HL-60 (cell line): ENCODE measurements at regions not wholly inside any gene's neighbourhood (a gene's known extent, or its start where the extent isn't known, plus 50 kb on each side); places are given as distances from the start of the nearest gene placed in this dataset.
"Not testable (repeated sequence)": the region's sequence is repeated elsewhere in the genome, so short reads cannot be mapped to it uniquely, and the experiment has no call there.

Source experiments
- CTCF ChIP-seq: IDR thresholded peaks from one replicate; pipeline ENCODE4 v1.5.1; 2011; ENCODE audit warnings: low read length, control low read depth, inconsistent platforms; ENCODE audit not compliant: insufficient read depth
- GABPA ChIP-seq: IDR thresholded peaks from 2 replicates; pipeline ENCODE4 v1.6.1; 2012; ENCODE audit warnings: low read depth
- POLR2AphosphoS5 ChIP-seq: IDR thresholded peaks from 2 replicates; pipeline ENCODE4 v1.6.1; 2012; ENCODE audit warnings: low read depth

GRCh38 chr7:6962871-6963270, 136.8 kb upstream of the CCZ1B start:
- not testable (repeated sequence) for TF ChIP-seq CTCF, POLR2AphosphoS5, GABPA
